ENCODE measurements at regions not wholly inside any gene's neighbourhood (a gene's known extent, or its start where the extent isn't known, plus 50 kb on each side); places are given as distances from the start of the nearest gene placed in this dataset.

GRCh38 chr1:163439471-163439870 is 117.7 kb downstream of the NUF2 start:
- Histone ChIP-seq H2AFZ (ENCODE audit: low read depth, low read length) (no peak overlapping the region), H3K36me3 (ENCODE audit: insufficient read depth, low read length) (no peaks in the 10 kb centered on the region), H3K79me2 (replicated peaks; ENCODE audit: insufficient read depth, low read length) (no peaks in the 10 kb centered on the region), H3K9me2 (ENCODE audit: insufficient read depth, low read length) (no peaks in the 10 kb centered on the region), H3K9ac (ENCODE audit: low read length) (no peak overlapping the region), H3K27me3 (ENCODE audit: insufficient read depth, low read depth, low read length) (no peaks in the 10 kb centered on the region), H3K9me3 (ENCODE audit: low read length) (no peaks in the 10 kb centered on the region), H3K4me2 (ENCODE audit: low read length) (no peak overlapping the region), H4K20me1 (ENCODE audit: insufficient read depth) (no peaks in the 10 kb centered on the region), H3K27ac (ENCODE audit: low read length) (no peak overlapping the region), H3K4me3 (ENCODE audit: low read length) (no peak overlapping the region), H3F3A (ENCODE audit: insufficient read depth, low read length, poor library complexity, severe bottlenecking) (no peaks in the 10 kb centered on the region)
- TF ChIP-seq RAD21 (conservative IDR thresholded peaks at IDR 0.05) (no peak), TAF1 (IDR thresholded peaks at IDR 0.05; ENCODE audit: low read depth) (no peak), POLR2AphosphoS5 (IDR thresholded peaks at IDR 0.05) (no peak), REST (IDR thresholded peaks at IDR 0.05; ENCODE audit: borderline replicate concordance) (no peak), EP300 (conservative IDR thresholded peaks at IDR 0.05; ENCODE audit: poor library complexity, severe bottlenecking) (no peak), CTCF (IDR thresholded peaks at IDR 0.05; ENCODE audit: poor library complexity, severe bottlenecking) (no peak), SMC3 (conservative IDR thresholded peaks at IDR 0.05; ENCODE audit: poor library complexity) (no peak), MXI1 (conservative IDR thresholded peaks at IDR 0.05; ENCODE audit: poor library complexity, severe bottlenecking) (no peak), EZH2 (IDR thresholded peaks at IDR 0.05; ENCODE audit: borderline replicate concordance, insufficient read depth, low read length, poor library complexity, severe bottlenecking) (no peak)

GRCh38 chr1:163440090-163440489 is 118.3 kb downstream of the NUF2 start:
- no peak overlapping the region for H3K27ac ChIP-seq (ENCODE audit: low read length)
- no peaks in the 10 kb centered on the region for H3K9me2 ChIP-seq (ENCODE audit: insufficient read depth, low read length)
- no peak overlapping the region for H3K9ac ChIP-seq (ENCODE audit: low read length)
- H3K27me3 ChIP-seq (ENCODE audit: insufficient read depth, low read depth, low read length), result no peaks in the 10 kb centered on the region
- no peaks in the 10 kb centered on the region for H3K36me3 ChIP-seq (ENCODE audit: insufficient read depth, low read length)
- H3K4me2 ChIP-seq (ENCODE audit: low read length), result no peak overlapping the region
- TF ChIP-seq MXI1 (conservative IDR thresholded peaks at IDR 0.05; ENCODE audit: poor library complexity, severe bottlenecking) (no peak), TAF1 (IDR thresholded peaks at IDR 0.05; ENCODE audit: low read depth) (no peak), RAD21 (conservative IDR thresholded peaks at IDR 0.05) (no peak), POLR2AphosphoS5 (IDR thresholded peaks at IDR 0.05) (no peak), EZH2 (IDR thresholded peaks at IDR 0.05; ENCODE audit: borderline replicate concordance, insufficient read depth, low read length, poor library complexity, severe bottlenecking) (no peak), REST (IDR thresholded peaks at IDR 0.05; ENCODE audit: borderline replicate concordance) (no peak), SMC3 (conservative IDR thresholded peaks at IDR 0.05; ENCODE audit: poor library complexity) (no peak), CTCF (IDR thresholded peaks at IDR 0.05; ENCODE audit: poor library complexity, severe bottlenecking) (no peak), EP300 (conservative IDR thresholded peaks at IDR 0.05; ENCODE audit: poor library complexity, severe bottlenecking) (no peak)
- H3F3A ChIP-seq (ENCODE audit: insufficient read depth, low read length, poor library complexity, severe bottlenecking), result no peaks in the 10 kb centered on the region
- H4K20me1 ChIP-seq (ENCODE audit: insufficient read depth), result no peaks in the 10 kb centered on the region
- no peak overlapping the region for H2AFZ ChIP-seq (ENCODE audit: low read depth, low read length)
- no peaks in the 10 kb centered on the region for H3K9me3 ChIP-seq (ENCODE audit: low read length)
- H3K4me3 ChIP-seq (ENCODE audit: low read length), result no peak overlapping the region
- no peaks in the 10 kb centered on the region for H3K79me2 ChIP-seq (replicated peaks; ENCODE audit: insufficient read depth, low read length)

All from neural cell (in vitro differentiated cells).